Erythroblast (primary cell): ENCODE measurements at regions not wholly inside any gene's neighbourhood (a gene's known extent, or its start where the extent isn't known, plus 50 kb on each side); places are given as distances from the start of the nearest gene placed in this dataset.

Experiments used
- GATA1 ChIP-seq: IDR thresholded peaks from 2 replicates; pipeline ENCODE4 v1.6.1; 2011; ENCODE audit warnings: low read depth, mild to moderate bottlenecking, control low read depth, low read length, moderate library complexity
- POLR2A ChIP-seq: IDR thresholded peaks from 2 replicates; pipeline ENCODE4 v1.6.1; 2011; ENCODE audit warnings: mild to moderate bottlenecking, low read length

DNA sequence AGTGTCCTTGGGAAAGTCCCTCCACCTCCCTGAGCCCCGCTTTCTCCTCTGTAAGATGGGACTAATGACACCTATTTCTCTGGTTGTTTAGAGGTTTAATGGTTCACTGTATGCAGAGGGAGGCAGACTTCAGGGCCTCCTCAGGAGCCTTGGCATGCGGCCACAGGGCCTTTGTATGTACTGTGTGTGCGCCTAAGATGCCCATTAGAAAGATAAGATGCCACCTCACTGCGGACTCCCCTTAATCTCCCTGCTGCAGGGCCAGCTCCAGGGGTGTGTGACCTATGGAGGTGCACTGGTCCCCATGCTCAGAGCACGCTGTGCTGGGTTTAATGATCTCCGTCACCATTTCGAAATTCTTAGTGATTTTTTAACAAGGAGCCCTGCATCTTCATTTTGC, 59.3 kb downstream of the TMEM235 start:
- TF ChIP-seq POLR2A (no peak), GATA1 (no peak)
